Naive B cell (primary cell): ENCODE measurements at regions not wholly inside any gene's neighbourhood (a gene's known extent, or its start where the extent isn't known, plus 50 kb on each side); places are given as distances from the start of the nearest gene placed in this dataset.
A peak's percentile ranks its signal among the peaks of the same experiment; 100 is the strongest.

ENCODE experiments used
- ATAC-seq, 2 donors: fragments of 150-1000 bp; cut with Tn5 transposase; 2 replicates each; pipeline ENCODE4 v1.10.0; 2021; ENCODE audit warnings: low read depth in 2 of 2, mild to moderate bottlenecking in 2 of 2, moderate library complexity in 2 of 2
- DNase-seq: peaks from one replicate; pipeline ENCODE4 v3.0.0; 2022
- H3K27ac Mint-ChIP-seq, 6 donors: one replicate each; pipeline ENCODE4 v1.8.0; 2020 to 2022; ENCODE audit warnings: mild to moderate bottlenecking in 6 of 6, mixed read lengths in 6 of 6, moderate library complexity in 5 of 6, inconsistent platforms in 2 of 6
- H3K27me3 Mint-ChIP-seq, 3 donors: one replicate each; pipeline ENCODE4 v1.8.0; 2021 to 2022; ENCODE audit warnings: mixed read lengths in 3 of 3, mild to moderate bottlenecking in 1 of 3
- H3K36me3 Mint-ChIP-seq, 2 donors: one replicate each; pipeline ENCODE4 v1.8.0; 2020 to 2022; ENCODE audit warnings: mixed read lengths in 2 of 2, inconsistent platforms in 1 of 2, mild to moderate bottlenecking in 1 of 2
- H3K4me1 Mint-ChIP-seq, 3 donors: one replicate each; pipeline ENCODE4 v1.8.0; 2020 to 2022; ENCODE audit warnings: mixed read lengths in 3 of 3, inconsistent platforms in 1 of 3, mild to moderate bottlenecking in 1 of 3, moderate library complexity in 1 of 3
- H3K4me3 Mint-ChIP-seq, 8 donors: one replicate each; pipeline ENCODE4 v1.8.0; 2020 to 2022; ENCODE audit warnings: mild to moderate bottlenecking in 8 of 8, mixed read lengths in 8 of 8, moderate library complexity in 8 of 8, inconsistent platforms in 2 of 8
- H3K9me3 Mint-ChIP-seq, 7 donors: one replicate each; pipeline ENCODE4 v1.8.0; 2020 to 2022; ENCODE audit warnings: mixed read lengths in 7 of 7, mild to moderate bottlenecking in 5 of 7, inconsistent platforms in 2 of 7, moderate library complexity in 1 of 7

DNA sequence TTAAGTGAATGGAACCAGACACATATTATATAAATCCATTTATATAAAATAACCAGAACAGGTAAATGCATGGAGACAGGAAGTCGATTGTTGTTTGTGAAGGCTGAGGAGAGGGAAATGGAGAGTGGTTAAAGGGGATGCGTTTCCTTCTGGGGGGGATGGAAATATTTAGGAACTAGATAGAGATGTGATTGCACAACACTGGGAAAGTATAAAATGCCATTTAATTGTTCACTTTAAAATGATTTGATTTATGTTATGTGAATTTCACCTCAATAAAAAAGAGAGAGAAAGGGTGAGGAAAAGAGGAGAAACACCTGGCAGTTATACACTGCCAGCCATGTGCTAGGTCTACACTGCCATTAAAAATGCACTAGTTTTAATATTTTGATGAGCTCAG, 312.6 kb downstream of the CD83 start:
- H3K4me3 Mint-ChIP-seq: no peak overlapping the region
- ATAC-seq: no peak

DNA sequence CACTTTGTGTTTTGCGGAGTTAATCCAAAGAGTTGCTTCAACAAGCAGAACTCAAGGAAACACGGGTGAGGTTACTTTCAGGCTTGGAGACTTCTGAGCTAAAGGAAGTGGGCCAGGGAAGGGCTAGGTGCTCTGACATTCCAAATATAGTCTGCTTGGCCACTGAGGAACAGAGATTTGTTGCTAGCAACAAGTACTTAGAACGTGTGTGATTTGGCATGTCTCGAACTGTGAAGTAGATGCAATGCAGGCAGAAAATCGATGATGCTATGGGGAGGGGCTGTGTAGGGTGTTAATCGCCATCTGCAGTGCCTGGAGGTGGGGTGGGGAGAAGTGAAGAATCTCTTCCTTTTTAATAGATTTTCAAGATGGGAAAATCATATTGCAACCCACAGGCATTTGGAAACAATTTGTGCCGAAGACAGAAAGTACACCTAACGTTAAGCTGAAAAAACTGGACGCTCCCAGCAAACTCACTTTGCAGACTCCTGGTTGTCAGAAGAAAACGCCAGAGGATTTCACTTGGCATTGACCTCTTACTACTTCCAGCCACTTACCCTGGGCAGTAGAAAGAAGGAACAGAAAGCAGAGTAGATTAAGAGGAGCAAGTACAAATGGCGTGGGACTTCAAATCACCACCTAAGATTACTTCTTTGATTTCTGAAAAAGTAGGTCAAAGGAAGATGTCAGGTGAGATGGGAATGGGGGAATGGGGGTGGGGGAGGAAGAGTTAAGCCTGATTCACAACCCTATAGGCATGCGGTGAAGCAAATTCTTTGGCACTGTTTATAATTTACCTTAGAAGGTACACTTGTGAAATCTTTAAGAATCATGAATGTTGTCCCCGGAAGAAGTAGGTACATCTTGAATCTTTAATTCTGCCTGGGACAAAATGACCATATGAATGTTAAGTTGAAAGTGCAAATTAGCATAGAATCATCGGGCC, 314.1 kb downstream of the CD83 start:
- peaks cover 5 to 8% of the 10 kb centered on the region in 2 donors for H3K36me3 Mint-ChIP-seq
- peak overlapping the region in 3 of 6 donors; percentile 59 to 93 (median 63) for H3K27ac Mint-ChIP-seq
- peaks cover 4 to 22% (median 18%) of the 10 kb centered on the region in 3 donors for H3K4me1 Mint-ChIP-seq
- DNase-seq: no peak
- ATAC-seq: no peak
- no peaks in the 10 kb centered on the region for H3K9me3 Mint-ChIP-seq
- no peaks in the 10 kb centered on the region for H3K27me3 Mint-ChIP-seq
- H3K4me3 Mint-ChIP-seq: no peak overlapping the region

More for the DNA sequence above, 312.6 kb downstream of the CD83 start:
- Mint-ChIP-seq H3K36me3 (peaks cover 8 to 9% of the 10 kb centered on the region in 2 donors), H3K27me3 (no peaks in the 10 kb centered on the region), H3K27ac (peak overlapping the region in 1 of 6 donors; percentile 8), H3K9me3 (no peaks in the 10 kb centered on the region), H3K4me1 (peaks cover 4 to 22% (median 18%) of the 10 kb centered on the region in 3 donors)
- DNase-seq: no peak

DNA sequence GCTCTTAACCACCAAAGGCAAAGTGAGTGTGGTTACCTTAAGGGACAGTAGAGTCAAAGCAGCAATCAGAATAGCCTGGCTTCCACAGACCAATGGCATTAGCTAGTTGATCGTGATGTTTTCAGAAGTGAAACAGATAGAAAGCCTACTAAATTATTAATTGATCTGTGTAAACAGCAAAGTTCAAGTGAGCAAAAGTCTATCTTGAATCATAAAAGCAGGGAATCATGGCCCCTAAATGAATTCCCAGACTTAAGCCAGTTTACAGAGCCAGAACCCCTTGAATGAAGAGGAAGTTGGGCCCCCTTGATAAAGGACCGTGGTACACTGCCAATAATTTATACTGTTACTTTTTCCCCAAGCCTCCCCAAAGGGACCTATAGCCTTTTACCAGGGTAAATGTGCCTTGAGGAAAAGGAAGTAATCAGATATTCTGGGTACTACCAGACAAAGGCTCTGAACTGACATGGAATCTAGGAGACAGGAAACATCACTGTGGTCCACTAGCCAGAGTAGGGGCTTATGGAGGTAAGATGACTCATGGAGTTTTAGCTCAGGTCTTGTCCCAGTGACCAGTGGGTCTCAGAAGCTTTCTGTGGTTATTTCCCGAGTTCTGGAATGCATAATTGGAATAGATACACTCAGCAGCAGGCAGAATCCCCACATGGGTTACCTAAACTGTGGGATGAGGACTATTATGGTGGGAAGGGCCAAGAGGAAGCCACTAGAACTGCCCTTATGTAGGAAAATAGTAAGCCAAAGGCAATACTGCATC, 317.5 kb downstream of the CD83 start:
- ATAC-seq: no peak
- H3K9me3 Mint-ChIP-seq: no peaks in the 10 kb centered on the region
- no peaks in the 10 kb centered on the region for H3K27me3 Mint-ChIP-seq
- no peak overlapping the region for H3K4me3 Mint-ChIP-seq
- peaks cover 4 to 6% (median 5%) of the 10 kb centered on the region in 3 donors for H3K4me1 Mint-ChIP-seq
- DNase-seq: no peak
- H3K27ac Mint-ChIP-seq: peak overlapping the region in 2 of 6 donors; percentile 19 to 30
- H3K36me3 Mint-ChIP-seq: peaks cover 1 to 8% of the 10 kb centered on the region in 2 donors

DNA sequence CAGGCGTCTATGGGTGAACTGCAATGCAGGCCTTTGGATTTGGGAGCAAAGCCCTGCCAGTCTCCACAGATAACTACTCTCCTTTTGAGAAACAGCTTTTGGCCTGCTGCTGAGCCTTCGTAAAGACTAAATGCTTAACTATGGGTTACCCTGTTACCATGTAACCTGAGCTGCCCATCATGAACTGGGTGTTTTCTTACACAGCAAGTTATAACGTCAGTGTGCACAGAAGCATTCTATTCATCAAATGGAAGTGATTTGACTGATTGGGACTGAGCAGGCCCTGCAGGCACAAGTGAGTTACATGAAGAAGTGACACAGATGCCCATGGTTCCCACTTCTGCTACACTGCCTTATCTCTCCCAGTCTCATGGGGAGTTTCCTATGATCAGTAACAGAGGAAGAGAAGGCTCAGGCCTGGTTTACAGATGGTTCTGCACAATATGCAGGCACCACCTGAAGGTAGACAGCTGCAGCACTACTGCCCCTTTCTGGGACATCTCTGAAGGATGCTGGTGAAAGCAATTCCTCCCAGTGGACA, 319.1 kb downstream of the CD83 start:
- ATAC-seq: no peak
- Mint-ChIP-seq H3K27me3 (no peaks in the 10 kb centered on the region), H3K27ac (no peak overlapping the region), H3K36me3 (peaks cover 0 to 8% of the 10 kb centered on the region in 2 donors), H3K9me3 (no peaks in the 10 kb centered on the region), H3K4me3 (no peak overlapping the region), H3K4me1 (peaks cover 0 to 5% (median 2%) of the 10 kb centered on the region in 3 donors)
- no peak for DNase-seq

DNA sequence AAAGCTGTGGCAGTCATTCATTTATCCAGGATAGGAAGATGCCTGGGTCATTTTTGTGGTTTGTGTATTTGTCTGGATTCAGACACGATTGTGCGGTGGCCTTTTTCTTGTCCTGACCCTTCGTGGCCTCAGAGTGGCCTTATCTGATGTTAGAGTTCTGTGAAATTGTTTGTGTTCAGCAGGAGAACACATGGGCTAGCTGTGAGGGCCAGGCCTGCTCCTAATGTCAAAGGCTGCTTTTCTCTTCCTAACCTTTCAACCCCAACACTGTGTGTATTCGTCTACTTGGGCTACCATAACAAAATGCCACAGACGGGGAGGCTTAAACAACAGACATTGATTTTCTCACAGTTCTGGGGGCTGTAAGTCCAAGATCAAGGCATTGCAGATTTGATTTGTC, 321.8 kb downstream of the CD83 start:
- Mint-ChIP-seq H3K9me3 (no peaks in the 10 kb centered on the region), H3K27ac (no peak overlapping the region), H3K36me3 (no peaks in the 10 kb centered on the region), H3K27me3 (no peaks in the 10 kb centered on the region), H3K4me3 (no peak overlapping the region), H3K4me1 (peaks cover 14 to 24% (median 20%) of the 10 kb centered on the region in 3 donors)
- ATAC-seq (no peak), DNase-seq (no peak)

DNA sequence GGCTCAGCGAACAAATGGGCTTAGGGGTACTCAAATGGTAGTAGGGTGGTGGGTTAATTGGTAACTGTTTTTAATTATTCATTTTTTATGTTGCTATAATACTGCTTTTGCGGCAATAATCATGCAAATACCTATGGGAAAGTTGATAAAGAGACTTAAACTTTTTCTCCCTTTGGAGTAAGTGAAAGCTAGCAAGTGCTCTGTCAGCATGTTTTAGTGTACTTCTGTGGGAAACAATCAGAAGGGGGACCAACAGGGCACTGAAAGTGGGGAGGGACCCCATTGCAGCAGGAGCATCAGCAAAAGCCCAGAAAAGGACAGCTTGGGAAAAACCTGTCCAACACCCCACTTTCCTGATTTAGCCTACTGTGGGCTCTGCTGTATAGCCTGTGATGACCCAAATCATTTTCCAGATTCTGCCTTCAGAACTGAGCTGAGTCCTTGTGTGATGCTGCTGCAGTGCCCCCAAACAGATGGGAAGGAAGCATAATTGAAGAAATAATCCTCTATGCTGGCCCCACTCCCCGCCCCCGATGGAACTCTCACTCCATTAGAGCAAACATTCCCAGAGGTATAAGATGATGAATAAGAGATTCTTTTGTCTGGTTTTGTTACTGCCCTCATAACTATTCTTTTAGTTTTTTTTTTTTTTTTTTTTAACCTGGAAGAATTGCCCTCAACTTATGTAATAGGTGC, 322.8 kb downstream of the CD83 start:
- DNase-seq (no peak), ATAC-seq (no peak)
- no peak overlapping the region for H3K27ac Mint-ChIP-seq

DNA sequence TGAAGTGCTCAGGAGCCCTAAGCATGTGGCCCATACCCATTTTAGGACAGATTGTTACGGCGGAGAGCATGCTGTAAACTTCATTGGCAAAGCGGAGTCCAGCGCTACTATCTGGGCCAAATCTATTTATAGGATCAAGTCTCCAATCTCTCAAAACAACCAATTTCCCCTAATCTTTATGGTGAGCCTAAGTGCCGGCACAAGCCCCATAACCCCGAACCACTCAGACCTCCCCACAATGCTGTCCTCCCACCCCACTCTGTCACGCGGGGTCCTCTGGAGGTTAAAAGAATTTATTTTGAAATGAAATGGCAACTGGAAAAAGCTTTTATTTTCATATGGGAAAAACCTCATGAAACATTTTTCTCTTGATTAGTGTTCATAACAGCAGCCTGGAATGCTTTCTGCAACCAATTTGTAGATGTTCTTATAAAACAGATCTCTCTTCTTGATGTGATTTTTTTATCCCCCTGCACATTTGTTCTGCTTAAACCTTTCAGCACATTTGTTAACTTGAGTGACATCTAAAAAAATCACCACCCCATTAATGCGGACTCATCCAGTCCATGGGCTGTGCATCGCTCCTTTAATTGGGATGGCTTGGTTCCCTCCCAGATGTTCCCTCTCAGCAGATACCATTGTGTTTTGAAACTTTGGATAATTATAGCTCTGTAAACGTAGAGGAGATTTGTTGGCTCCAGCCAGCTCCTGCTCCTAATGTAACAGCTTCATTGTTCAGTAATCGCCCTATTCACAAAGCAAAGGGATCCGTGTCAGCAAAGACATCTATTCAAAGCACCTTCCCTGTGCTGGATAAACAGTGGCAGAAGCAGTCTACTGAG, 323.6 kb downstream of the CD83 start:
- ATAC-seq: no peak
- Mint-ChIP-seq H3K4me1 (peaks cover 16 to 35% (median 26%) of the 10 kb centered on the region in 3 donors), H3K36me3 (no peaks in the 10 kb centered on the region), H3K27ac (peak overlapping the region in 1 of 6 donors; percentile 13), H3K4me3 (no peak overlapping the region), H3K9me3 (no peaks in the 10 kb centered on the region), H3K27me3 (no peaks in the 10 kb centered on the region)
- no peak for DNase-seq

More for the DNA sequence above, 322.8 kb downstream of the CD83 start:
- Mint-ChIP-seq H3K27me3 (no peaks in the 10 kb centered on the region), H3K36me3 (no peaks in the 10 kb centered on the region), H3K4me3 (peak overlapping the region in 1 of 8 donors; percentile 21), H3K4me1 (peaks cover 16 to 32% (median 26%) of the 10 kb centered on the region in 3 donors), H3K9me3 (no peaks in the 10 kb centered on the region)

DNA sequence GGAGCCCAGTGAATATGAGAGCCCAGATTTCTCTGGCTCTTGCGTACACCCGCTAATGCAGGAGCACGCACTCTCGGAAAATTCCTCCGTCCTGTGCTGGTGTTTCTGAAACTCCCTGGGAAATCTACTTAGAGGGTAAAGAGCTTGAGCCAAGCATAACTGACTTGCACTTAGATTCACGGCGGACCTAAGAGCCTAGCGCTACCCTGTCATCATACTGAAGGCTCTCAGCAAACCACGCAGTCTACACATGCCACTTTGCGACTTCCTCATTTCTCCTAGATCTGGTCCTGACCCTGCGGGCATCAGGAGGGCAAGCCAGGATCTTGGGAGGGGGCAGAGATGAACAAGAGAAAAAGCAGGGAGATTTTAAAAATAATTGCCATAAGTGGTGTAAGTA, 324.7 kb downstream of the CD83 start:
- peaks cover 16 to 35% (median 26%) of the 10 kb centered on the region in 3 donors for H3K4me1 Mint-ChIP-seq
- no peaks in the 10 kb centered on the region for H3K27me3 Mint-ChIP-seq
- peaks cover under 1 to 2% of the 10 kb centered on the region in 2 donors for H3K36me3 Mint-ChIP-seq
- H3K9me3 Mint-ChIP-seq: no peaks in the 10 kb centered on the region
- DNase-seq: peak; percentile 11
- peak; percentile 73 to 74 for ATAC-seq
- H3K27ac Mint-ChIP-seq: no peak overlapping the region
- peak overlapping the region in 3 of 8 donors; percentile 23 to 49 (median 42) for H3K4me3 Mint-ChIP-seq

DNA sequence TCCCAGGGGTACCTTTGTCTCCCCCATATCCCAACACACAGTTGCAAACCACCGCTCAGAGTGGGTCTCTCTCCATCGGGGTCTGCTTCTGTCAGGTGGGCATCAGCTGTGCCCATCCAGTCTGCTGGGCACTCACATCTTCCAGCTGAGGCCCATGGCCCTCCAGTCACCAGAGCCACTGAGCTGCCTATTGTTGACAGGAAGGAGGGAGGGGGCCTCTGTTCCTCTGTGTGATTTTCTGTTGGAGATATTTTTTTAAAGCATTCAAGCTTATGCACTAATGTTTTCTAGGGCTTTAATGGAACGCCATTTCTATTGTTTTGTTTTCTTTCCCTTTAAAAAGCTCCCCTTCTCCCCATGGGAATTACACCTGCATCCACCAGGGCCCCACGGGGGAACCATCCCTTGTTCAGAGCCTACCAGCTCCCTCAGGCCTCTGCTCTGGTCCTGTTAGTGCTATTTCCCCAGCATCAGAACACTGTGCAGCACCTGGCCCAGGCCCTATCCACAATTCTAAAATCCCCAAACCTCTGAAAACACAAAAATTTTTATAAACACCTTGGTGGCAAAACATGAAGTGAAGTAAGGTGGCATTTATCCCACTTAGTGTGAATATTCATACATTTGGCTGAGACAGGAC, 326.2 kb downstream of the CD83 start:
- H3K27me3 Mint-ChIP-seq: no peaks in the 10 kb centered on the region
- peaks cover 16 to 30% (median 26%) of the 10 kb centered on the region in 3 donors for H3K4me1 Mint-ChIP-seq
- peaks cover 6 to 14% (median 7%) of the 10 kb centered on the region in 7 donors for H3K9me3 Mint-ChIP-seq
- peak overlapping the region in 4 of 6 donors; percentile 14 to 88 (median 63) for H3K27ac Mint-ChIP-seq
- H3K36me3 Mint-ChIP-seq: peaks cover 9 to 16% of the 10 kb centered on the region in 2 donors
- peak overlapping the region in 2 of 8 donors; percentile 3 to 4 for H3K4me3 Mint-ChIP-seq
- ATAC-seq (no peak), DNase-seq (no peak)

DNA sequence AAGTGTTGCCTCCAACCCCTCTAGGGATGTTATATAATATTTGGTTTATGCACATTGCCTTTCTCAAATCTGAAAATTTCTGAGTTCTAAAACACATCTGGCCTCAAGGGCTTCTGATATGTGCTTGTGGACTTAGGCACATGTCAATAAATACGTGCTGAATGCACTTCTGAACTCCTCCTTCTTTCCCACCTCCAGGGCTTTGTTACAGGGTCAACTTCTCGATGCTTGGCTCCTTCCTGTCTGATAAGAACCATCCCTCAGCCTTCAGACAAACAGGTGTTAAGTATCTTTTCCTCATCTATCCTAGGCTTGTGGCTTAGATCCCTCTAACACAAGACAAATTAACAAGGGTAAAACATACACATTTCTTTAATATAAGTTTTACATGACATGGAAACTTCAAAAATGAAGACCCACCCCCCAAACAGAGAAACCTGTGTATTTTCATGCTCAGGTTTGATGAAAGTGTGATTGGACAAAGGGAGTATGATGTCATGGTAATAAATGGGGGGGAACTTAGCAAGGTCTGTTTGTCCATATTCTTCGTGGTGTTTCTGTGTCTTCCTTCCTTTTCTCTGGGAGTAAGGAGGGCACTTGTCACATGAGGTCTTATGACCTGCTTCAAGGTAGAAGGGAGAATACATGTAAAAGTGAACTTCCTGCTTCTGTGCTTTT, 326.9 kb downstream of the CD83 start:
- Mint-ChIP-seq H3K9me3 (peaks cover 6 to 14% (median 8%) of the 10 kb centered on the region in 7 donors), H3K4me1 (peaks cover 16 to 30% (median 26%) of the 10 kb centered on the region in 3 donors), H3K27me3 (no peaks in the 10 kb centered on the region), H3K27ac (peak overlapping the region in 4 of 6 donors; percentile 68 to 93 (median 81)), H3K4me3 (no peak overlapping the region), H3K36me3 (peaks cover 9 to 16% of the 10 kb centered on the region in 2 donors)
- no peak for ATAC-seq
- no peak for DNase-seq

DNA sequence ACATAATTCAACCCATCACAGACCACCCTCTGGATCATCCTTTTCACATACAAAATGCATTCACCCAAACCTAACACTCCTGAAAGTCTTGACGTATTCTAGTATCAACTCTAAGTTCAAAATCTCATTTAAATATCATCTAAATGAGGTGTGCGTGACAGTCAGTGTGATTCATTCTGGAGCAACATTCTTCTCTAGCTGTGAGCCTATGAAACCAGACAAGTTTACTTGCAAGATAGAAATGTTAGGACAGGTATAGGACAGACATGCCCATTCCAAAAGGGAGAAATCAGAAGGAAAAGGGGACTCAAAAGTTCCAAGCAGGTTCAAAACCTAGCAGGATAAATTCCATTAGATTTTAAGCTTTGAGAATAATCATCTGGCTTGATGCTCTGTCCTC, 329.7 kb downstream of the CD83 start:
- peaks cover 9 to 16% of the 10 kb centered on the region in 2 donors for H3K36me3 Mint-ChIP-seq
- H3K4me1 Mint-ChIP-seq: peaks cover 12 to 27% (median 27%) of the 10 kb centered on the region in 3 donors
- H3K9me3 Mint-ChIP-seq: peaks cover 6 to 14% (median 8%) of the 10 kb centered on the region in 7 donors
- H3K27me3 Mint-ChIP-seq: no peaks in the 10 kb centered on the region
- no peak overlapping the region for H3K4me3 Mint-ChIP-seq
- H3K27ac Mint-ChIP-seq: no peak overlapping the region
- no peak for DNase-seq
- no peak for ATAC-seq
